SK-N-MC (cell line): ENCODE measurements at regions not wholly inside any gene's neighbourhood (a gene's known extent, or its start where the extent isn't known, plus 50 kb on each side); places are given as distances from the start of the nearest gene placed in this dataset.

ENCODE experiments used
- EZH2 ChIP-seq: fragments of 200-600 bp; sonication (generic); IDR thresholded peaks from one replicate; pipeline ENCODE4 v1.6.1; 2017; ENCODE audit warnings: antibody characterized with exemption
- POLR2AphosphoS5 ChIP-seq: IDR thresholded peaks from 2 replicates; pipeline ENCODE4 v1.6.1; 2012; ENCODE audit warnings: mild to moderate bottlenecking, low read depth, low read length, borderline replicate concordance

- no peak for TF ChIP-seq POLR2AphosphoS5
- TF ChIP-seq EZH2 = no peak
Measured at GRCh38 chr5:15137414-15137813, 265.8 kb upstream of the ANKH start.
